DND-41 (cell line): ENCODE measurements at regions not wholly inside any gene's neighbourhood (a gene's known extent, or its start where the extent isn't known, plus 50 kb on each side); places are given as distances from the start of the nearest gene placed in this dataset.

Source experiments
- ATAC-seq: fragments of 200-7000 bp; cut with Tn5 transposase; 3 replicates; pipeline ENCODE4 v1.9.1; 2021; ENCODE audit warnings: low read depth; ENCODE audit not compliant: insufficient read depth
- DNase-seq: peaks from one replicate; pipeline ENCODE4 v3.0.0-alpha.2; 2020
- H2AFZ ChIP-seq: 2 replicates; pipeline ENCODE4 v1.6.0; 2012; ENCODE audit warnings: low read depth, low read length
- H3K27ac ChIP-seq: 2 replicates; pipeline ENCODE4 v1.5.1; 2012; ENCODE audit warnings: low read length, inconsistent platforms
- H3K27me3 ChIP-seq: fragments of 200-600 bp; sonication (generic); 2 replicates; pipeline ENCODE4 v1.6.0; 2012; ENCODE audit warnings: low read length, mild to moderate bottlenecking, inconsistent platforms; ENCODE audit not compliant: insufficient read depth, poor library complexity
- H3K36me3 ChIP-seq: 2 replicates; pipeline ENCODE4 v1.5.1; 2012; ENCODE audit warnings: low read length, inconsistent platforms; ENCODE audit not compliant: insufficient read depth
- H3K4me1 ChIP-seq: 2 replicates; pipeline ENCODE4 v1.5.1; 2012; ENCODE audit warnings: mild to moderate bottlenecking, low read length; ENCODE audit not compliant: insufficient read depth
- H3K4me2 ChIP-seq: 2 replicates; pipeline ENCODE4 v1.6.0; 2012; ENCODE audit warnings: mild to moderate bottlenecking, moderate library complexity, low read length, inconsistent platforms; ENCODE audit not compliant: insufficient read depth
- H3K4me3 ChIP-seq, 2 experiments: fragments of 200-600 bp in 1 of 2; shearing (Covaris generic) in 1 of 2; 2 replicates each; pipeline ENCODE4 v1.5.1; 2012 to 2016; ENCODE audit warnings: inconsistent platforms in 2 of 2, low read length in 2 of 2, mild to moderate bottlenecking in 2 of 2, low read depth in 1 of 2, moderate library complexity in 1 of 2
- H3K79me2 ChIP-seq: 2 replicates; pipeline ENCODE4 v1.6.0; 2012; ENCODE audit warnings: low read length, inconsistent platforms; ENCODE audit not compliant: insufficient read depth
- H3K9ac ChIP-seq: 2 replicates; pipeline ENCODE4 v1.6.0; 2012; ENCODE audit warnings: low read depth, mild to moderate bottlenecking, inconsistent platforms, low read length, moderate library complexity
- H3K9me3 ChIP-seq: 2 replicates; pipeline ENCODE4 v1.5.1; 2012; ENCODE audit warnings: low read length, moderate library complexity, mild to moderate bottlenecking, inconsistent platforms; ENCODE audit not compliant: insufficient read depth, severe bottlenecking
- H4K20me1 ChIP-seq: 2 replicates; pipeline ENCODE4 v1.6.0; 2012; ENCODE audit warnings: low read length; ENCODE audit not compliant: insufficient read depth
- EZH2 ChIP-seq: IDR thresholded peaks from 3 replicates; pipeline ENCODE4 v1.6.1; 2012; ENCODE audit warnings: borderline replicate concordance, low read depth, mild to moderate bottlenecking, moderate library complexity, low read length, inconsistent platforms; ENCODE audit not compliant: severe bottlenecking
- TF ChIP-seq, protein P1 (sequence below): IDR thresholded peaks from 2 replicates; pipeline ENCODE4 v1.5.1; 2012; ENCODE audit warnings: borderline replicate concordance, low read length, moderate library complexity, mild to moderate bottlenecking; ENCODE audit not compliant: poor library complexity, severe bottlenecking; ENCODE audit errors: extremely low read depth

DNA sequence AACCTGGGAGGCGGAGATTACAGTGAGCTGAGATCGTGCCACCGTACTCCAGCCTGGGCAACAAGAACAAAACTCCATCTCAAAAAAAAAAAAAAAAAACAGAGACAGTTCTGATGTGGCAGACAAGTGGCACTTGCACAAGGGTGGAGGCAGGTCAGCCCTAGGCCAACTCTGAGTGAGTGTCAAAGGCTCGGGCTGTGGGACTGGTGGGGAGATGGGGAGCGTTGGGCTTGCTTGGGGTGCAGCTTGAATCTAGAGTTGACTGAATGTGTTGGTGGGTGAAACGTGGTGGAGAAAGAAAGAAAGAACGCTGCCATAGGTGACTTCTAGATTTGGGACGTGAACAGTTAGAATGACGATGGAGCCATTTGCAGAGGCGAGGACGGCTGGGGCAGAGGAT, 121.3 kb upstream of the SPACA7 start:
- H3K9me3 ChIP-seq: no peaks in the 10 kb centered on the region
- no peak overlapping the region for H3K27ac ChIP-seq
- H3K27me3 ChIP-seq: no peaks in the 10 kb centered on the region
- H3K4me3 ChIP-seq: no peak overlapping the region
- H3K79me2 ChIP-seq: no peaks in the 10 kb centered on the region
- DNase-seq (no peak), ATAC-seq (no peak)
- no peaks in the 10 kb centered on the region for H3K36me3 ChIP-seq
- no peak overlapping the region for H3K9ac ChIP-seq
- no peak overlapping the region for H3K4me2 ChIP-seq
- no peaks in the 10 kb centered on the region; the same call in 1 of the 2 replicates for H4K20me1 ChIP-seq
- H2AFZ ChIP-seq: no peak overlapping the region
- TF ChIP-seq, protein P1, sequence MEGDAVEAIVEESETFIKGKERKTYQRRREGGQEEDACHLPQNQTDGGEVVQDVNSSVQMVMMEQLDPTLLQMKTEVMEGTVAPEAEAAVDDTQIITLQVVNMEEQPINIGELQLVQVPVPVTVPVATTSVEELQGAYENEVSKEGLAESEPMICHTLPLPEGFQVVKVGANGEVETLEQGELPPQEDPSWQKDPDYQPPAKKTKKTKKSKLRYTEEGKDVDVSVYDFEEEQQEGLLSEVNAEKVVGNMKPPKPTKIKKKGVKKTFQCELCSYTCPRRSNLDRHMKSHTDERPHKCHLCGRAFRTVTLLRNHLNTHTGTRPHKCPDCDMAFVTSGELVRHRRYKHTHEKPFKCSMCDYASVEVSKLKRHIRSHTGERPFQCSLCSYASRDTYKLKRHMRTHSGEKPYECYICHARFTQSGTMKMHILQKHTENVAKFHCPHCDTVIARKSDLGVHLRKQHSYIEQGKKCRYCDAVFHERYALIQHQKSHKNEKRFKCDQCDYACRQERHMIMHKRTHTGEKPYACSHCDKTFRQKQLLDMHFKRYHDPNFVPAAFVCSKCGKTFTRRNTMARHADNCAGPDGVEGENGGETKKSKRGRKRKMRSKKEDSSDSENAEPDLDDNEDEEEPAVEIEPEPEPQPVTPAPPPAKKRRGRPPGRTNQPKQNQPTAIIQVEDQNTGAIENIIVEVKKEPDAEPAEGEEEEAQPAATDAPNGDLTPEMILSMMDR: no peak
- TF ChIP-seq EZH2: no peak
- H3K4me1 ChIP-seq: no peaks in the 10 kb centered on the region

DNA sequence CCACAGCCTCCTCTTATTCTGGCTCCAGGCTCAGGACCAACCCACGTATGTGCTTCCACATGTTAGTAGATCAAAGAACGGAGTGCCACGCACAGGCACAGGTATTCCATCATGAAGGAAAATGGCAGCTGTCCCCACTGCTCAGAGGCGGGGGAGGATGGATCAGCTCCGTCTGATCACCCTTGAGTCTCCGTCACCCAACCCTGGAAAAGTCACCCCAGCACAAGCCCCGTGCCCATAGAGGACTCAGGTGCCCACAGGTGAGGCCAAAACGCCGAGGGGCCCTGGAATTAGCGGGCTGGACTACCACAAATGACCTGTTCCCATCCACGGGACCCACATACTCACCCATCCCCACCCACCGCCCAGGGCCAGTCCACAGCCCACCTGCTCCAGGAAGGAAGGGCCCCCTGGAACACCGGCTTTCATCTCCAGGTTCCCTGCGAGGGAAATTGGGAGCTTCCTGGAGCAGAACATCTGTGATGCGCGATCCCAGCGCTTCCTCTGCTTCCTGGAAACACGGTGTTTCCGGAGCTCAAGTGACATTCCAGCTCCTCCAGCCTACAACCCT, 120.5 kb upstream of the SPACA7 start:
- TF ChIP-seq, protein P1: no peak
- TF ChIP-seq EZH2: no peak
- Histone ChIP-seq H4K20me1 (no peaks in the 10 kb centered on the region), H3K4me2 (no peak overlapping the region), H3K4me1 (no peaks in the 10 kb centered on the region), H3K27me3 (no peaks in the 10 kb centered on the region), H3K4me3 (no peak overlapping the region), H3K27ac (no peak overlapping the region), H3K36me3 (no peaks in the 10 kb centered on the region), H3K9ac (no peak overlapping the region), H3K79me2 (no peaks in the 10 kb centered on the region), H3K9me3 (no peaks in the 10 kb centered on the region), H2AFZ (no peak overlapping the region)
- ATAC-seq (no peak), DNase-seq (no peak)

DNA sequence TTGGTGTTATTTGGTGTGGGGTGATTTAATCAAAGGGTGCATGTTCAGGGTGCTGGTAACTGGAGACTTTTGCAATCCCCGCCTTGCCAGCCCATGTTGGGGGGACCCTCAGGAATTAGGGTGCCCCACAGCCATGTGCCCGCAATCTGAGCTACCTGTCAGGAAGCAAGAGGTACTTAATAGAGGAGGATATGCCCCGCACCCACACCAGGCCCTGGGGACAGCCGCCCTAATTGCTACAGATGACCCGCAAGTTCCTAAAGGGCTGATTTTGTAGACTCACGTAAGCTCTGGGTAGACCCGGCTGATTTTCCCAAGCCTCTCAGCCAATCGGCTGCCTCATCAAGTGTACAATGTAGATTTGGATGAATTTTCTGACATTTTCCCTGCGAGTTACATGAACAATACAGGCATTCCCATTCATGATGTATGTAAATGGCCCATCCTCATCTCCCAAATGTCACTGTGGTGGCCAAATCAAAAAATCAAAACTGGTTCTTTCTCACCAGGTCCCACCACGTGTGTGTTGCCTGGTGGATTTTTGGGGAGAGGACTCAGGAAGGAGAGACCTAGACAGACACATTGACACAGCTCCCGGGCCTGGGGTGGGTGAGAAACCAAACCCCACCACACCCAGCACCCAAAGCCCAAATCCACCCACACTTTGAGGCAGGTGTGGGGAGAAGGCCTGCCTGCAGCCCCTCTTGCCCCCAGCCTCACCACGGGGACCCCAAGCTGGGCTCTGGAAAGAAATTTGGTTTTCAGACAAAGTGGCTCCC, 119.2 kb upstream of the SPACA7 start:
- TF ChIP-seq EZH2: no peak
- TF ChIP-seq, protein P1: no peak
- no peaks in the 10 kb centered on the region for H3K79me2 ChIP-seq
- H3K9ac ChIP-seq: no peak overlapping the region
- ATAC-seq (no peak), DNase-seq (no peak)
- no peaks in the 10 kb centered on the region for H4K20me1 ChIP-seq
- no peak overlapping the region for H3K27ac ChIP-seq
- no peak overlapping the region for H3K4me3 ChIP-seq
- H2AFZ ChIP-seq: no peak overlapping the region
- H3K4me2 ChIP-seq: no peak overlapping the region
- no peaks in the 10 kb centered on the region for H3K27me3 ChIP-seq
- no peaks in the 10 kb centered on the region for H3K4me1 ChIP-seq
- no peaks in the 10 kb centered on the region for H3K36me3 ChIP-seq
- no peaks in the 10 kb centered on the region for H3K9me3 ChIP-seq
